GM18868 (cell line): ENCODE measurements at regions not wholly inside any gene's neighbourhood (a gene's known extent, or its start where the extent isn't known, plus 50 kb on each side); places are given as distances from the start of the nearest gene placed in this dataset.

Source experiments
- ATAC-seq: cut with Tn5 transposase; IDR thresholded peaks from one replicate; pipeline ENCODE4 v1.9.1; 2021; ENCODE audit warnings: mild to moderate bottlenecking, moderate library complexity; ENCODE audit not compliant: unreplicated experiment

DNA sequence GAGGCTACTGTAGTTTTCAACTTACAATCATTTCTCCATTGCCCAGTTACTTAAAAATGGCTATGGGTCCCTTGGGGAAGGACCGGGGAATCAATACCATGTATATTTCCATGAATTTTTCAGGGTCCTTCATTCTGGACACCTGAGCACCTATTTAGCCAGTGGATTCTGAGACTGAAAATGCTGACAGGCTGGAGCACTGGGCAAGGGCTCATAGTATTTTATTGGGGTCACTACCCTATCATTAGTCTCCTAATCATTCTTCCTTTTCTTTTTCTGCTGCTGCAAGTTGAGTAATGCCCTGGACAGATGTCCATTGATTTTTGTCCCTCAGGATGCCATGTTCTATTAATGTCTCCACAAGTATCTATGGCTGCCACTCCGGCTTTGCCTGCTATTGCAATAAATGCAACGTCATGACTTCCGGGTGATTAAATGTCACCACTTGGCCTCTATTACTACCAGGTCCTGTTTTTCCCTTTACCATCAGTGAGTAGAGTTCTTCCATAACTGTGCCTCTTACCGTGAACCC is 279.3 kb upstream of the FBXL7 start:
- ATAC-seq, result no peak

GRCh38 chr5:15215056-15215455 is 284.9 kb upstream of the FBXL7 start:
- no peak for ATAC-seq

DNA sequence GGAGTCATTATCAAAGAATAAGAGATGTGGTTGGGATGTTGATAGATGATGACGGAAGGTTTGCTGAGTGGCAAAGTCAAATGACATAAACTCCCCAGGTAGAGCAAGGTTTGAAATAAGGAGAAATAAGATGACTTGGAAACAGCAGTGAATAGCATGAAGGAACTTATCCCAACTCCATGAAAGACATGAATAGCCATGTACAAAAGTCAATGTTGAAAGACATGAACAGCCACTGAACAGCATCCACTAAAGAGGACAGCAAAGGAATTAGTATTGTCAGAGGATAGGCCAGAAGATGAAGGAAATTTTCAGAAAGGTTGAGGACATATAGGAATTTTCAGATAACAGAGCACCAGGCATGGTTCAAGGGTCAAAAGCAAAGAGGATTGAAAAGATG is 286.0 kb upstream of the FBXL7 start:
- ATAC-seq, result no peak

- no peak for ATAC-seq
Measured at GRCh38 chr5:15209053-15209762, 290.8 kb upstream of the FBXL7 start.

GRCh38 chr5:15206133-15206532 is 293.8 kb upstream of the FBXL7 start:
- no peak for ATAC-seq

- ATAC-seq, result no peak
Measured at GRCh38 chr5:15203376-15203775, 296.6 kb upstream of the FBXL7 start.

DNA sequence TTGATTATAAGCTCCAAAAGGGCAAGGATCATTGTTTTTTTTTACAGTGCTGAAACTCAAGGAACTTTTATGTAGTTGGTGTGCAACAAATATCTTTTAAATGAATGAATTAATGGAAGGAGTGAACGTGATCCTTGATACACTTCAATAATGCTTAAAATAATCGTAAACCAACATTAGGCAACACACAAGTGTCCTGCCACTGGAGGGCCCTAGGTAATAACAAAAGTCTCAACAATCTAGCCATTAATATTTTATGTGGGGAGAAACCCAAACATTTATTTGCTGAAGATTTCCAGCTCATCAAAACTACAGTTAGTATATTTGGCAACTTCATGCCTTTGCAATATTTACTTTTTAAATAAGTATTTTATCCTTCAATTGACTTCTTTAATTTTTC is 309.0 kb upstream of the FBXL7 start:
- no peak for ATAC-seq

- ATAC-seq, result no peak
Measured at GRCh38 chr5:15183520-15183919, 311.9 kb upstream of the ANKH start.

- no peak for ATAC-seq
Measured at GRCh38 chr5:15170173-15170572, 298.6 kb upstream of the ANKH start.

GRCh38 chr5:15168358-15168757 is 296.8 kb upstream of the ANKH start:
- no peak for ATAC-seq

DNA sequence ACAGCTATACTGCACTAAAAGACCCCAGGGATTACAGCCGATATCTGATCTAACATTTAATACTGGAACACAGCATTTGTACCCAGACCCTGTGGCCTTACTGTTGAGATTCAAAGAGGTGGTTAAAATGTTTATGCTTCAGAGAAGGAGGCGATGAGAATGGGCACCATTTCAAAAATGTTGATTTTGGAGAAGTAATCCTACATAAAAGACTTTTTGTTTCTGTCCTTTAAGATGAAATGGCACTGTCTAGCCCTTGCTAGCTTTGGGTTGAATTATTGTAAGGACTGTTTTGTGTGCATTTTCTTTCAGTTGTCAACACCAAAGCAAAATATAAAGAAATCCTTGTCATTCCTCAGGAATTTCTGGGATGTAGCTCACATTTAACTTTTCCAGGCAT is 288.5 kb upstream of the ANKH start:
- no peak for ATAC-seq

DNA sequence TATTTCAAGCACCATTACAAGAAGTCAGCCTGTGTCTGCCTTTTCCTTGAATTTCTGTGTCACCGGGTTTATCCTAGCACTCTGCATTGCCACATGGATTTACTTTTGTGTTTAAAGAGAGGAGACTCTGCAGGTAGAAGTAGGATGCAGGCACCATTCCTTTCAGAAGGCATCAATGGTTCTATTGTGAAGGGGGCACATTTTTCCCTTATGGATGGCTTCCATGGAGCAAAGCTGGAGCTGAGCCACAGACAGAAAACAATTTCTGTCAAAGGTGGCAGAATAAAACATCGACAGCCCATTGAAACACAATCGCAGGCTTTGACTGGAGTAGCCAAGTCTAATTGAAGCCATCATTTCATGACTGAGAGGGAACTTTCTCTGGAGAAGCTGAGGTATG is 288.0 kb upstream of the ANKH start:
- ATAC-seq, result no peak

- no peak for ATAC-seq
Measured at GRCh38 chr5:15142458-15142857, 270.9 kb upstream of the ANKH start.

DNA sequence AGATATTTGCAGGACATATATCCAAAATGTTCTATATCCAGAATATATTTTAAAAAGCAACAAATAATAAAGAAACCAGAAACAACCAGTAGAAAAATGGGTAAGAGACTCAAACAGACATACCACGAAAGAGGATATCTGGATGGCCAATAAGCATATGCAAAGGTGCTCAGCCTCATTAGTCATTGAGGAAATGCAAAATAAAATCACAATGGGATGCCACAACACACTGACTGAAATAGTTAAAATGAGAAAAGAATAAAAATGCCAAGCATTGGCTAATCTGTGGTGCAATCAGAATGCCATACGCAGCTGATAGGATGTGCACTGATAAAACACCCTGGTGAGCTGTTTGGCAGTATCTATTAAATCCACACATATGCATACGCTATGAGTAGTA is 265.8 kb upstream of the ANKH start:
- no peak for ATAC-seq

GRCh38 chr5:15135661-15136060 is 264.1 kb upstream of the ANKH start:
- ATAC-seq, result no peak

- ATAC-seq, result no peak
Measured at GRCh38 chr5:15133456-15133965, 261.9 kb upstream of the ANKH start.

- no peak for ATAC-seq
Measured at GRCh38 chr5:15132816-15133405, 261.3 kb upstream of the ANKH start.

DNA sequence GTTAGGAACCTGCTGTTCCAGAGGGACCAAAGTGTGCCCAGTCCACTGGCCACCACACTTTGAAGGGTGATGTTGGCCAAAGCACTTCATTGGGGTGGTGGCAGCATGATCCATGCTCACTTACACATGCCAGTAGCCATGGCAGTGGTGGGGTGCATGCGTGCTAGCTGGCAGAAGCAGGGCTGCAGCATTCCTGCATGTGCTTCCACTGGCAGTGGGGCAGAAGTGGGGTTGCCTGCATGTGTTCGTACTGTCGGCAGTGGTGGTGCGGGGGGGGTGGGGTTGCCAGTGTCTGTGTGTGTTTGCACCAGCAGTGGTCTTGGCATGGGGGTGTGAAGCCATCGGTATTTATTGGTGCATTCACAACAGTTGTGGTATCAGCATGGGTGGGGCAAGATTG is 260.3 kb upstream of the ANKH start:
- no peak for ATAC-seq

- no peak for ATAC-seq
Measured at GRCh38 chr5:15124871-15125568, 253.4 kb upstream of the ANKH start.

- no peak for ATAC-seq
Measured at GRCh38 chr5:15124461-15124860, 252.9 kb upstream of the ANKH start.

DNA sequence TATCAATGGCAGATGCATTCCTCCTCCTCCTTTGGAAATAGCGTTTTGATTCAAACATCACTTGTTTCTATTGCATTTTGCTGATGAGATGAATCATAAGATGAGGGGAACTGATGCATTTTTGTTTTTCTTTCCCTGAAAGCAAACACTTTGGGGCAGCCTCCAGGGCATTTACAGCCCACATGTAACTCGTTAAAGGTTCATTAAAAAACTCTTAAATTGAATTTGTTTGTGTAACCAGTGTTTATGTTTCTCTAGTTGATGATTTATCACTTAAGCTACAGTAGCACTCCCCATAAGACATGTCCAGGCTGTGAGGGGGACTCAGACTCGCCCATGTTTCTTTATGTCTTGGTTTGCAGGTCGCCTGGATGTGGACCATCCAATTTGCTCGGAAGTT is 246.1 kb upstream of the ANKH start:
- no peak for ATAC-seq

- ATAC-seq, result no peak
Measured at GRCh38 chr5:15116996-15117395, 245.4 kb upstream of the ANKH start.
